GM20000 (cell line): ENCODE measurements at regions not wholly inside any gene's neighbourhood (a gene's known extent, or its start where the extent isn't known, plus 50 kb on each side); places are given as distances from the start of the nearest gene placed in this dataset.

Experiments
- DNase-seq: peaks from one replicate; pipeline ENCODE4 v3.0.0; 2012; ENCODE audit warnings: low spot score
- TF ChIP-seq, protein P1 (sequence below): IDR thresholded peaks from 2 replicates; pipeline ENCODE4 v1.5.1; 2012; ENCODE audit warnings: mild to moderate bottlenecking, control low read depth; ENCODE audit errors: extremely low read depth, missing control alignments

DNA sequence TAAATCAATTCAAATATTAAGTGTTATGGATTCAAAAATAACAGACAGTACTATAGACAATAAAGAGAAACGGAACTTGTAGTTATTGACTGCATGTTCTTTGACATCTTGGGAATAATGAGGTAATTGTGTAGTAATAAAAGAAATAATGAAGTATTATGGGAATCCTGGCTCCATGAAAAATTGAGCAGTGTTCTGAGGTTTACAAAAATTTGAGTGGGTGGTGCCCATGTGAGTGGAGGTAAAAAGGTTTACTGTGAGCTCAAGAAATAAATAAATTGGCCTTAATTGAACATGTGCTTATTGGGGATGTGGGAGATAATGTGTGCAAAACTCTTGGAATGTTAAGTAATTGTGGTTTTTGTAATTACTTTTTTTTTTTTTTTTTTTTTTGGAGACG, 1013.7 kb upstream of the GJE1 start:
- TF ChIP-seq, protein P1, sequence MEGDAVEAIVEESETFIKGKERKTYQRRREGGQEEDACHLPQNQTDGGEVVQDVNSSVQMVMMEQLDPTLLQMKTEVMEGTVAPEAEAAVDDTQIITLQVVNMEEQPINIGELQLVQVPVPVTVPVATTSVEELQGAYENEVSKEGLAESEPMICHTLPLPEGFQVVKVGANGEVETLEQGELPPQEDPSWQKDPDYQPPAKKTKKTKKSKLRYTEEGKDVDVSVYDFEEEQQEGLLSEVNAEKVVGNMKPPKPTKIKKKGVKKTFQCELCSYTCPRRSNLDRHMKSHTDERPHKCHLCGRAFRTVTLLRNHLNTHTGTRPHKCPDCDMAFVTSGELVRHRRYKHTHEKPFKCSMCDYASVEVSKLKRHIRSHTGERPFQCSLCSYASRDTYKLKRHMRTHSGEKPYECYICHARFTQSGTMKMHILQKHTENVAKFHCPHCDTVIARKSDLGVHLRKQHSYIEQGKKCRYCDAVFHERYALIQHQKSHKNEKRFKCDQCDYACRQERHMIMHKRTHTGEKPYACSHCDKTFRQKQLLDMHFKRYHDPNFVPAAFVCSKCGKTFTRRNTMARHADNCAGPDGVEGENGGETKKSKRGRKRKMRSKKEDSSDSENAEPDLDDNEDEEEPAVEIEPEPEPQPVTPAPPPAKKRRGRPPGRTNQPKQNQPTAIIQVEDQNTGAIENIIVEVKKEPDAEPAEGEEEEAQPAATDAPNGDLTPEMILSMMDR, result no peak

DNA sequence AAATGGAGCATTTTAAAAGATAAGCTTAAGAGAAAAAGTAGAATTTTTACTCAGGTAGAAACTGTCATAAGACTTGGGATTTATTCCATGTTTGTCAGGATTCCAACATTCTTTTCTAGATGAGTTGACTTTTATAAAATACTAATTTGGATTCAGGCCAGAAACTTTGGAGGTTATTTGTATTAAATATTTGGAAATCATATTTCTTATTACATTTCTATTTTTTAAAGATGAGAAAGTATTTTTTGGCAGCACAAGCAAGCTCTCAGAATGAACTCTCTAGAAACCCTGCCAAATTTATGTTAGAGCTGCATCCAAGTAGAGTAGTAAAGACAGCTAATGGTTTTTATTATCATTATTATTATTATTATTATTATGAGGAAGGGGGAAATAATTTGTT, 1014.9 kb upstream of the GJE1 start:
- TF ChIP-seq, protein P1, result no peak

More for the DNA sequence above, 1013.7 kb upstream of the GJE1 start:
- DNase-seq, result no peak

DNA sequence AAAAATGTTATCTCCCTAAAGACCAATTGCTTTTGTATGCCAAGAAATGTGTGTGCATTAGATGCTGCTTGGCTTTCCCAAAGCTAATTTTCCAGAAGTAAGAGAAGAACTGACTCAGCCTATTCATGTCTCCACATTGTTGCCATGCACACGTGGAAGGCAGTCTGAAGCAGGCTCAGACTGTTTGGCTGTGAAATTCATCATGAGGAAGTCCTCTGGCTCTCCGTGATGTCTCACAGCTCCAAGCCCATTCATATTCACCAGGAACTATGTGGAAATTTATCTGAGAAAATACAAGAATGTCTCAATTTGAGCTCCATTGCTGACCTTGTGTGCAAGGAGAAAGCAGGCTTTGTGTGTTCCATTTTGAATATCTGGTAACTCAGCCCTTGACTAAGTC, 1022.2 kb upstream of the GJE1 start:
- no peak for DNase-seq
- TF ChIP-seq, protein P1, result no peak

More for the DNA sequence above, 1014.9 kb upstream of the GJE1 start:
- no peak for DNase-seq

DNA sequence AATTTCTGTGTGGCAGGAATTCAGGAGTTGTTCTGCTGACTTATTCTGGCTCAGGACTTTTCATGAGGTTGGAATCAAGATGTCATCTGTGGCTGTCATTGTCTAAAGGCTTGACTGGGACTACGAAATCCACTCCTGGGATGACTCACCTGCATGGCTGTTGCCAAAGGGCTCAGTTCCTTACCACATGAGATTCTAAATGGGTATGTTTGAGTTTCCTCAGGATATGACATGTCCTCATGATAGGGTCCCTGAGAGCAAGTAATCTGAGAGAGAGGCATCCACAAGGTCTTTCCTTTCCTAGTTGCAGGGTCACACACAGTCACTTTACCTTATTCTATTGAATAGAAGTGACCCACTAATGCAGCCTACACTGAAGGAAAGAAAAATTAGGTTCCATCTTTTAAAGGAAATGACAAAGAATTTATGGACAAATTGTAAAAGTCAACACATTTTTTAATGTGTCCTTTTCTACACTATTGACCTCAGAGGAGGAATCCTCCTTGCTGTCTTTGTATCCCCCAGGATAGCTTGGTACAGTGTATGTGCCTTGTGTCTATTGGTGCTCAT, 1025.0 kb upstream of the GJE1 start:
- DNase-seq, result no peak
- TF ChIP-seq, protein P1, result no peak

DNA sequence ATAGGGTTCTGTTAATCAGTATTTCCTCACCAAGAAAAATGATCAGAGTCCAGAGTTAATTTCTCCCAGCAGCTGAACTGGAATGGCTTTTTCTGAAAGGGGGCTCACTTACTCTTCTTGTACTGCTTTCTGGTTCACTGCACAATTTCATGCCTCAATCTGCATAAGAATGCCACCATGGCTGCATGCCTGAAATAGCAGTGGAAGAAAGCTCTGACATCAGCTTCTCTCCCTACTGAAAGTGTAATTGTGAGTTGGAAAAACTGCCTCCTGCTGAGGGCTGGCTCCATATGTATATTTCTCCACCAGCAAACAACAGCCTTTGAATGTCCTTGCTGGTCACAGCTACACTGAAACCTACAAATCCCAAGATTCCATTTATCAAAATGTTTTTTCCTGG, 1027.2 kb upstream of the GJE1 start:
- TF ChIP-seq, protein P1, result no peak
- DNase-seq, result no peak

DNA sequence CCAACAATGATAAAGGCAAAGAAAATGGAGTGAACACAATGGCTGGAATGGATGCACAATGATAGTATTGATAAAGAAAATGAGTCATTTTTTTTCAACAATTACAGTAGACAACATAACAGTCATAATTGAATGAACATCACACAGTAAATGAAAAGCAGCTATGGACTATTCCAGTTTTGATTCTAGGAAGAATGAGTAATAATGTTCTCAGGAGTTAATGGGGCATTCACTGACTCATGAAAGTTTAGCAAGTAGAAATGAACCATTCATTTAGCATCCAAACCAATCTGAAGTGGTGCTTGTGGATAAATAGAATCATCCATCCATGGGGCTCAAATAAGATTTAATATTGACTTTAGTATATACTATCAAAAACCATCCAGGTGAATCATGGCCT, 1029.5 kb upstream of the GJE1 start:
- TF ChIP-seq, protein P1, result no peak
- no peak for DNase-seq

DNA sequence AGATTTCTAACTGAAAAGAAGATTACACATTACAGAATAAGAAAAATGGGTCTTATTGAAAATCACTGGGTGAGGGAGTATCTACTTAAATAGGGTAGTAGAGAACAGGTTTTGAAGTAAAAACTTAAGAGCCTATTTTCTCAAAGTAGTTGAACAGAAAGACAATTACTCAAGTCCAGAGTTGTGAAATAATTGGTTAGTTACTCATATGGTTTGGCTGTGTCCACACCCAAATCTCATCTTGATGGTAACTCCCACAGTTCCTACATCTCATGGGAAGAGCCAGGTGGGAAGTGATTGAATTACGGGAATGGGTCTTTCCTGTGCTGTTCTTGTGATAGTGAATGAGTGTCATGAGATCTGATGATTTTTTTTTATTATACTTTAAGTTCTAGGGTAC, 1035.3 kb upstream of the GJE1 start:
- DNase-seq, result no peak
- TF ChIP-seq, protein P1, result no peak
